D721Med (cell line): ENCODE measurements at regions not wholly inside any gene's neighbourhood (a gene's known extent, or its start where the extent isn't known, plus 50 kb on each side); places are given as distances from the start of the nearest gene placed in this dataset.

ENCODE experiments used
- DNase-seq: peaks from one replicate; pipeline ENCODE4 v3.0.0; 2011; ENCODE audit warnings: low spot score; ENCODE audit not compliant: insufficient read length
- FAIRE-seq: peaks from 2 replicates; lab custom pipeline; 2011; peaks lifted over from hg19 to GRCh38; lab: Jason Lieb, UNC
- TF ChIP-seq, protein P1 (sequence below): IDR thresholded peaks from 2 replicates; pipeline ENCODE4 v1.5.1; 2012; ENCODE audit warnings: mild to moderate bottlenecking, control low read depth; ENCODE audit not compliant: insufficient read depth; ENCODE audit errors: missing control alignments

DNA sequence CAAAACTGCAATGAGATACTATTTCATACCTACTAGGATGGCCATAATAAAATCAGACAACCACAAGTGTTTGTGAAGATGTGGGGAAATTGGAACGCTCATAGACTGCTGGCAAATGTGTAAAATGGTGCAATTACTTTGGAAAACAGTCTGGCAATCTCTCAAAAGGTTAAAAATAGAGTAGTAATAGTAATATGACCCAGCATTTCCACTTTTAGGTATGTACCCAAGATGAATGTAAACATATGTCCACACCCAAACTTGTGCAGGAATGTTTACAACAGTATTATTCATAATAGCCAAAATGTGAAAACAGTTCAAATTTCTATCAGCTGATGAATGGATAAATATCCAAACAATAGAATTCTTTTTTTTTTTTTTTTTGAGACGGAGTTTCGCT, 731.6 kb upstream of the ANKRD30A start:
- TF ChIP-seq, protein P1, sequence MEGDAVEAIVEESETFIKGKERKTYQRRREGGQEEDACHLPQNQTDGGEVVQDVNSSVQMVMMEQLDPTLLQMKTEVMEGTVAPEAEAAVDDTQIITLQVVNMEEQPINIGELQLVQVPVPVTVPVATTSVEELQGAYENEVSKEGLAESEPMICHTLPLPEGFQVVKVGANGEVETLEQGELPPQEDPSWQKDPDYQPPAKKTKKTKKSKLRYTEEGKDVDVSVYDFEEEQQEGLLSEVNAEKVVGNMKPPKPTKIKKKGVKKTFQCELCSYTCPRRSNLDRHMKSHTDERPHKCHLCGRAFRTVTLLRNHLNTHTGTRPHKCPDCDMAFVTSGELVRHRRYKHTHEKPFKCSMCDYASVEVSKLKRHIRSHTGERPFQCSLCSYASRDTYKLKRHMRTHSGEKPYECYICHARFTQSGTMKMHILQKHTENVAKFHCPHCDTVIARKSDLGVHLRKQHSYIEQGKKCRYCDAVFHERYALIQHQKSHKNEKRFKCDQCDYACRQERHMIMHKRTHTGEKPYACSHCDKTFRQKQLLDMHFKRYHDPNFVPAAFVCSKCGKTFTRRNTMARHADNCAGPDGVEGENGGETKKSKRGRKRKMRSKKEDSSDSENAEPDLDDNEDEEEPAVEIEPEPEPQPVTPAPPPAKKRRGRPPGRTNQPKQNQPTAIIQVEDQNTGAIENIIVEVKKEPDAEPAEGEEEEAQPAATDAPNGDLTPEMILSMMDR = no peak
- FAIRE-seq (no peak), DNase-seq (no peak)

DNA sequence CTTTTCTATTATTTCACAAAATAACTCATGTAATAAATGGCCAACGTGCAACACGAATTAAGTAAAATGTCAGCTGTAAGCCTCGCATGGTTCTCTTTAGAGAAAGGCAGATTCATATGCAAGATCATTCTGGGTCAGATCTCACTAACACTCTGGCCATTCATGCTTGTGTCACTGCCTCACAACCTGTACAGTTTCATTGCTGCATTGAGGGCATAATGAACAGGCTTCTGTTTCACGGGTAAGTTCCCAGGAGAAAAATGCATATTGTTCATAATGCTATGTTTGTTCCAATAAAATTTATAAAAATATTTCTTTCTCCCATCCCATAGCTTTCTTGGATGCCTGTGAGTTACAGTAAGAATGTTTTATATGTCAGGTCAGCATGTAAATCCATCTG, 734.0 kb upstream of the ANKRD30A start:
- DNase-seq (no peak), FAIRE-seq (no peak)
- TF ChIP-seq, protein P1 = no peak

DNA sequence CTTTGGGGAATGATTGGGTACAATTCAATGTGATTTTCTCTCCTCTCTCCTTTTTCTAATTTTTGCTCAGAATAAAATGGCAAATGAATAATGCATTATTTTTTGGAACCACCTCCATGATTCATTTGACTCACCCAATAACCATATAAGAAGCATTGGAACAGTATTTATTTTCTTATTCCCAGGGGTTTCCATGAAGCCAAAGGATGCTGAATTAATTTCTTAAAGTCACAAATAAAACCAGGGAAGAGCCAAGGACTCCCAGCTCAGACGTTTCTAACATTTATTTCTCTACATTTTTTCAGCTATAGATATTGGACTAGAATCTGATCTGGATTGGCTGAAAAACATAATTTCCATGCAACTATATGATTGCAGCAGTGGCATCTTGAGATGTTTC, 735.2 kb upstream of the ANKRD30A start:
- DNase-seq (no peak), FAIRE-seq (no peak)
- TF ChIP-seq, protein P1 = no peak

DNA sequence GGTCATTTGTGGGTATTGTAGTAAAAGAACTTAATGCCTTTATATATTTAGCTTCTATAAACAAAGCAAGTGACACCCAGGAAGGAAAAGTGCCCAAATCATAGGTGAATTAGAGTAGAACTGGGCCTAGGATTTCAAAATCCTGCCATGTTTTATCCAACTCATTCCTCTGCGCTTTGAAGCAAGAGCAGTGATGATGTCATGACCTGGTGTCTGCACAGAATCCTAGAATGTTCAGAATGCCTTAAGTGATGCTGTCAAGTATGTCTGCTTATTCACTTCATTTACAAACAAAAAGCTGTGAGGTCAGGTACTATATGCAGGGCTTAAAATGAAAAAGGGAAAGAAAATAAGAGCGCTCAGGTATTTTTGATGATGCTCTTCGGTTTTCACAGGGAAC, 737.2 kb upstream of the ANKRD30A start:
- TF ChIP-seq, protein P1 = no peak
- FAIRE-seq (no peak), DNase-seq (no peak)

DNA sequence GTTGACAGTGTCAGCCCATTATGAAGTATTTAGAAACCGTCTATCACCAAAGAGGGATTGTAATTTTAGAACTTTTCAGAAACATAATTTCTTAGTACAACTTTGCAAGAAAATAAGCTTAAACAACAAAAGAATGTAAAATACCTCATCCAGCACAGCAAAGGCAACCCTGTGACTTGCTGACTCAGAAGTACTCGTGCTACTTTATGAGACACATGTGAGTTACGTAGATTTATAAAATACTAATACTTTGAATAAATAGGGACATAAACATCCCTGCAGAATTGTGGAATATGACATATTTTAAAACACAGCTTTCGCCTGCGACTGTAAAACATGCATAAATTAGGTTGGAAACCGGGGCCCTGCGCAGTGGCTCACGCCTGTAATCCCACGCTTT, 739.7 kb upstream of the ANKRD30A start:
- no peak for FAIRE-seq
- TF ChIP-seq, protein P1 = no peak

DNA sequence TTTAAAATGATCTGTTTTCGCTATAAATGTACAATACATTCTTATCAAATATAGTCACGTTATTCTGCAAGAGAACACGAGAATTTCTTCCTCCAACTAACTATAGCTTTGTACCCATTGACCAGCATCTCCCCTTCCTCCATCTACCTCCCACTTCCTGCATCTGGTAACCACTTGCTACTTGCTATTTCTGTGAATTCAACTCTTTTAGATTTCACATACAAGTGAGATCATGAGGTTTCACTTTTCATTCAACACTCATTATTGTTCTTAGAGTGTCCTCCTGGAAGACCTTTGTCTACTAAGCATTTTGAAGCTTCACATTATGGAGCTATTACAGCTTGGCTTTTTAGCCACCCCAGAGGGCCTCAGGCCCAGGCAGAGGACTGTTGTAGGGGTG, 741.3 kb upstream of the FZD8 start:
- DNase-seq = no peak
- no peak for FAIRE-seq
- TF ChIP-seq, protein P1 = no peak

More for the DNA sequence above, 739.7 kb upstream of the ANKRD30A start:
- DNase-seq = no peak

DNA sequence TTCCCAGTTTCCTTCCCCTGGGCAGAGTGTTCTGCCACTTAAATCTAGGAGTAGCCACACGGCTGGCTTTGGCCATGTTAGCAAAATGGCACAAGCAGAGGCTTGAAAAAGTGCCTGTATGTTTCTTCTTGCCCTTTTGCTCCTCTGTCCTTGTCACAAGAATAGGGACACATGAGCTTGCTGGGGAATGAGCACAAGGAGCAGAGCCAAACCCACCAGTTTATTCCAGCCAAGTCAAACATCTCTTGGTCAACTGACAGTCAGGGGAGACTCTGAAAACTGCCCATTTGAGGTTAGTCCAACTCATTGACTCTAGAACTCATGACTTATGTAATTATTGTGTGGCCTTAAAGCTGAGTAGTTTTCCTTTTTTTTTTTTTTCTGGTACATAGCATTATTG, 739.7 kb upstream of the FZD8 start:
- TF ChIP-seq, protein P1 = no peak
- no peak for DNase-seq
- FAIRE-seq = no peak
